ENCODE measurements at regions not wholly inside any gene's neighbourhood (a gene's known extent, or its start where the extent isn't known, plus 50 kb on each side); places are given as distances from the start of the nearest gene placed in this dataset.

- no peak overlapping the region for H3K4me3 ChIP-seq
- TF ChIP-seq CTCF (IDR thresholded peaks at IDR 0.05; ENCODE audit: control extremely low read depth, extremely low read depth) = no peak
- H3K4me1 ChIP-seq (ENCODE audit: control insufficient read depth in 5 of 5, insufficient read depth in 5 of 5, low read length in 5 of 5) = peaks cover 0 to 9% (median 0%) of the 10 kb centered on the region in 5 donors
- WGBS, 2 donors = 72 to 80% methylated on average over 7 of the region's 7 CpGs
- no peak for DNase-seq
- no peaks in the 10 kb centered on the region for H3K27me3 ChIP-seq (ENCODE audit: control insufficient read depth in 3 of 3, insufficient read depth in 3 of 3, low read length in 2 of 3)
- H3K27ac ChIP-seq (ENCODE audit: low read depth in 1 of 2, low read length in 1 of 2) = no peak overlapping the region
- no peaks in the 10 kb centered on the region for H3K36me3 ChIP-seq (ENCODE audit: control insufficient read depth in 4 of 4, insufficient read depth in 4 of 4, low read length in 4 of 4)
- H3K9ac ChIP-seq (ENCODE audit: insufficient read depth in 1 of 2, low read length in 2 of 2) = no peak overlapping the region
- no peaks in the 10 kb centered on the region for H3K9me3 ChIP-seq (ENCODE audit: control insufficient read depth in 4 of 4, insufficient read depth in 3 of 4, low read length in 3 of 4)
- ATAC-seq (ENCODE audit: insufficient read depth, low FRiP score) = no peak
Measured at GRCh38 chr17:72426948-72427760, 306.3 kb downstream of the SOX9 start.

GRCh38 chr17:72427761-72428109, 306.9 kb downstream of the SOX9 start:
- H3K9me3 ChIP-seq (ENCODE audit: control insufficient read depth in 4 of 4, insufficient read depth in 3 of 4, low read length in 3 of 4) = no peaks in the 10 kb centered on the region
- H3K4me1 ChIP-seq (ENCODE audit: control insufficient read depth in 5 of 5, insufficient read depth in 5 of 5, low read length in 5 of 5) = peaks cover 0 to 10% (median 0%) of the 10 kb centered on the region in 5 donors
- no peak for TF ChIP-seq CTCF (IDR thresholded peaks at IDR 0.05; ENCODE audit: control extremely low read depth, extremely low read depth)
- no peak overlapping the region for H3K9ac ChIP-seq (ENCODE audit: insufficient read depth in 1 of 2, low read length in 2 of 2)
- ATAC-seq (ENCODE audit: insufficient read depth, low FRiP score) (no peak), DNase-seq (no peak)
- H3K36me3 ChIP-seq (ENCODE audit: control insufficient read depth in 4 of 4, insufficient read depth in 4 of 4, low read length in 4 of 4) = no peaks in the 10 kb centered on the region
- no peak overlapping the region for H3K4me3 ChIP-seq
- H3K27ac ChIP-seq (ENCODE audit: low read depth in 1 of 2, low read length in 1 of 2) = no peak overlapping the region
- H3K27me3 ChIP-seq (ENCODE audit: control insufficient read depth in 3 of 3, insufficient read depth in 3 of 3, low read length in 2 of 3) = no peaks in the 10 kb centered on the region
- WGBS, 2 donors = 89 to 90% methylated on average over 5 of the region's 5 CpGs

DNA sequence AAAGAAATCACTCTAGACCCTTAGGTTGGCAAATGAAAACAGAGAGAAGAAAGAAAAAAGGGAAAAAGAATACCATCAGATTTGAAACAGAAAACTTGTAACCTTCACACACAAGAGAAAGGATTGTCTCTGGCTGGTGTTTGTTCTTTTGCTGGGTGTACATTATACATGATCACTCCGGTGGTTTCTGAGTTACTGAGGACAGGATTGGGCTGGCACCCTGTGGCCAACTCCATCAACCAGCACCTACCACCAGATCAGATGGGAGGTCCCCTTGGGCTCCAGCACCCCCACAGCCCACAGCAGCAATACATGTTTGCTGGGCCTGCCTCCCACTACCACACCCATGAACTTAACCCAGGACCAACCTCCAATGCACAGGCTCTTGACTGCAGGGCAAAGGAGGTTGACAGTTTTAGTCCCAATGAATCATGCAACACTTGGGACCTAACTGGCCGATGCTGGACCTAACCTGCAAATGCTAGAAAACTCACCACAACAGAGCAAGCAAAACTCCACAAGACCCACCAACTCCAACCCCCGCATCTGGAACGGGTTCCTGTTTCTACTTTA, 308.3 kb downstream of the SOX9 start:
- Histone ChIP-seq H3K4me1 (ENCODE audit: control insufficient read depth in 5 of 5, insufficient read depth in 5 of 5, low read length in 5 of 5) (peaks cover 0 to 11% (median 0%) of the 10 kb centered on the region in 5 donors), H3K27me3 (ENCODE audit: control insufficient read depth in 3 of 3, insufficient read depth in 3 of 3, low read length in 2 of 3) (no peaks in the 10 kb centered on the region), H3K9ac (ENCODE audit: insufficient read depth in 1 of 2, low read length in 2 of 2) (no peak overlapping the region), H3K9me3 (ENCODE audit: control insufficient read depth in 4 of 4, insufficient read depth in 3 of 4, low read length in 3 of 4) (no peaks in the 10 kb centered on the region), H3K36me3 (ENCODE audit: control insufficient read depth in 4 of 4, insufficient read depth in 4 of 4, low read length in 4 of 4) (no peaks in the 10 kb centered on the region), H3K4me3 (no peak overlapping the region), H3K27ac (ENCODE audit: low read depth in 1 of 2, low read length in 1 of 2) (no peak overlapping the region)
- no peak for TF ChIP-seq CTCF (IDR thresholded peaks at IDR 0.05; ENCODE audit: control extremely low read depth, extremely low read depth)
- WGBS, 2 donors = 85% methylated on average over 4 of the region's 4 CpGs
- ATAC-seq (ENCODE audit: insufficient read depth, low FRiP score) (no peak), DNase-seq (no peak)
